ENCODE measurements at regions not wholly inside any gene's neighbourhood (a gene's known extent, or its start where the extent isn't known, plus 50 kb on each side); places are given as distances from the start of the nearest gene placed in this dataset.
A peak's percentile ranks its signal among the peaks of the same experiment; 100 is the strongest.

- no peak for DNase-seq
Measured at GRCh38 chr5:174380311-174380710, 334.8 kb downstream of the NSG2 start.

GRCh38 chr5:174381241-174381640 is 335.7 kb downstream of the NSG2 start:
- no peak for DNase-seq

GRCh38 chr5:174383210-174384167 is 338.0 kb downstream of the NSG2 start:
- peak in 1 of 3 experiments; percentile 1 for DNase-seq

GRCh38 chr5:174384509-174384947 is 339.0 kb downstream of the NSG2 start:
- DNase-seq = no peak

GRCh38 chr5:174386306-174386705 is 338.1 kb upstream of the MSX2 start:
- DNase-seq = no peak

- DNase-seq = no peak
Measured at GRCh38 chr5:174386846-174387245, 337.5 kb upstream of the MSX2 start.

GRCh38 chr5:174387448-174387847 is 336.9 kb upstream of the MSX2 start:
- no peak for DNase-seq

GRCh38 chr5:174392892-174393291 is 331.5 kb upstream of the MSX2 start:
- DNase-seq = no peak

GRCh38 chr5:174396541-174396940 is 327.8 kb upstream of the MSX2 start:
- DNase-seq = no peak

GRCh38 chr5:174397206-174397605 is 327.2 kb upstream of the MSX2 start:
- peak in 1 of 3 experiments; percentile 1 for DNase-seq

- no peak for DNase-seq
Measured at GRCh38 chr5:174398171-174398570, 326.2 kb upstream of the MSX2 start.

- DNase-seq = no peak
Measured at GRCh38 chr5:174399411-174399810, 325.0 kb upstream of the MSX2 start.

GRCh38 chr5:174400461-174400860 is 323.9 kb upstream of the MSX2 start:
- no peak for DNase-seq

GRCh38 chr5:174401793-174402192 is 322.6 kb upstream of the MSX2 start:
- no peak for DNase-seq

- no peak for DNase-seq
Measured at GRCh38 chr5:174402222-174402812, 322.1 kb upstream of the MSX2 start.

- DNase-seq = no peak
Measured at GRCh38 chr5:174404848-174405247, 319.5 kb upstream of the MSX2 start.

GRCh38 chr5:174409070-174409469 is 315.3 kb upstream of the MSX2 start:
- no peak for DNase-seq

- DNase-seq = no peak
Measured at GRCh38 chr5:174409971-174410370, 314.4 kb upstream of the MSX2 start.

- peak in 1 of 3 experiments; percentile 24 for DNase-seq
Measured at GRCh38 chr5:174410716-174411478, 313.5 kb upstream of the MSX2 start.

GRCh38 chr5:174411479-174411819 is 312.9 kb upstream of the MSX2 start:
- DNase-seq = no peak

- DNase-seq = no peak
Measured at GRCh38 chr5:174412374-174412773, 312.0 kb upstream of the MSX2 start.

GRCh38 chr5:174412941-174413340 is 311.4 kb upstream of the MSX2 start:
- no peak for DNase-seq

GRCh38 chr5:174413567-174414314 is 310.6 kb upstream of the MSX2 start:
- DNase-seq = no peak
